Mesendoderm (in vitro differentiated cells): ENCODE measurements at regions not wholly inside any gene's neighbourhood (a gene's known extent, or its start where the extent isn't known, plus 50 kb on each side); places are given as distances from the start of the nearest gene placed in this dataset.
A peak's percentile ranks its signal among the peaks of the same experiment; 100 is the strongest.
"Not testable (repeated sequence)": the region's sequence is repeated elsewhere in the genome, so short reads cannot be mapped to it uniquely, and the experiment has no call there.

Experiments
- DNase-seq: peaks from one replicate; pipeline ENCODE4 v3.0.0; 2013
- H2AK5ac ChIP-seq: 2 replicates; pipeline ENCODE4 v1.6.1; 2013; ENCODE audit warnings: low read length, inconsistent platforms
- H2BK120ac ChIP-seq: 2 replicates; pipeline ENCODE4 v1.6.1; 2013; ENCODE audit warnings: low read depth, mild to moderate bottlenecking, low read length, moderate library complexity, mixed read lengths
- H2BK15ac ChIP-seq: replicated peaks from 2 replicates; pipeline ENCODE4 v1.6.1; 2013; ENCODE audit warnings: low read depth, mild to moderate bottlenecking, moderate library complexity
- H2BK5ac ChIP-seq: 2 replicates; pipeline ENCODE4 v1.6.1; 2013; ENCODE audit warnings: low read length, inconsistent platforms
- H3K18ac ChIP-seq: 2 replicates; pipeline ENCODE4 v1.6.1; 2013; ENCODE audit warnings: mild to moderate bottlenecking, low read length, mixed read lengths
- H3K23ac ChIP-seq: one replicate; pipeline ENCODE4 v1.6.1; 2013; ENCODE audit warnings: low read length
- H3K27ac ChIP-seq: 2 replicates; pipeline ENCODE4 v1.5.1; 2013; ENCODE audit warnings: low read depth, mild to moderate bottlenecking, inconsistent platforms, low read length, moderate library complexity
- H3K27me3 ChIP-seq: 2 replicates; pipeline ENCODE4 v1.6.1; 2013; ENCODE audit warnings: low read length, control low read depth, mild to moderate bottlenecking, inconsistent platforms; ENCODE audit not compliant: insufficient read depth, poor library complexity
- H3K36me3 ChIP-seq: 2 replicates; pipeline ENCODE4 v1.6.1; 2013; ENCODE audit warnings: low read length, inconsistent platforms; ENCODE audit not compliant: control insufficient read depth, insufficient read depth
- H3K4ac ChIP-seq: one replicate; pipeline ENCODE4 v1.6.1; 2013; ENCODE audit warnings: low read depth, mild to moderate bottlenecking, low read length, moderate library complexity
- H3K4me1 ChIP-seq: 2 replicates; pipeline ENCODE4 v1.6.1; 2013; ENCODE audit warnings: low read depth, low read length, inconsistent platforms; ENCODE audit not compliant: control insufficient read depth
- H3K4me2 ChIP-seq: 2 replicates; pipeline ENCODE4 v1.6.1; 2013; ENCODE audit warnings: low read length
- H3K4me3 ChIP-seq: 2 replicates; pipeline ENCODE4 v1.5.1; 2013; ENCODE audit warnings: mild to moderate bottlenecking, low read length
- H3K56ac ChIP-seq: one replicate; pipeline ENCODE4 v1.6.1; 2013; ENCODE audit warnings: low read length
- H3K79me1 ChIP-seq: 2 replicates; pipeline ENCODE4 v1.6.1; 2013; ENCODE audit warnings: low read length, inconsistent platforms
- H3K79me2 ChIP-seq: 2 replicates; pipeline ENCODE4 v1.6.1; 2013; ENCODE audit warnings: mild to moderate bottlenecking, low read length; ENCODE audit not compliant: control insufficient read depth, insufficient read depth
- H3K9ac ChIP-seq: 2 replicates; pipeline ENCODE4 v1.6.1; 2013; ENCODE audit warnings: low read length, inconsistent platforms
- H4K5ac ChIP-seq: one replicate; pipeline ENCODE4 v1.6.1; 2013; ENCODE audit warnings: low read length
- H4K8ac ChIP-seq: one replicate; pipeline ENCODE4 v1.6.1; 2013; ENCODE audit warnings: low read depth, mild to moderate bottlenecking, control low read depth, low read length, moderate library complexity
- WGBS: extraction: QIAGEN DNeasy Blood & Tissue Kit; methylation state at CpG from one replicate; pipeline ENCODE4 v1.1.7; 2013; ENCODE audit warnings: low lambda C conversion rate, missing lambda C conversion rate; ENCODE audit not compliant: insufficient coverage; ENCODE audit errors: extremely low coverage; 5-methylcytosine and 5-hydroxymethylcytosine counted together

- H4K8ac ChIP-seq = no peak overlapping the region
- H3K27ac ChIP-seq = no peak overlapping the region
- H3K27me3 ChIP-seq = no peaks in the 10 kb centered on the region
- no peak overlapping the region for H3K56ac ChIP-seq
- DNase-seq = peak; percentile 54
- H4K5ac ChIP-seq = no peak overlapping the region
- H3K4me1 ChIP-seq = no peaks in the 10 kb centered on the region
- H3K79me1 ChIP-seq = no peaks in the 10 kb centered on the region
- no peaks in the 10 kb centered on the region for H3K36me3 ChIP-seq
- no peaks in the 10 kb centered on the region for H3K79me2 ChIP-seq
- no peak overlapping the region for H3K4me2 ChIP-seq
- H3K9ac ChIP-seq = no peak overlapping the region
- H3K18ac ChIP-seq = no peak overlapping the region
- no peak overlapping the region for H2BK5ac ChIP-seq
- H2AK5ac ChIP-seq = no peak overlapping the region
- WGBS = no CpG with 5 or more reads among the region's 2 CpGs
- H2BK15ac ChIP-seq = no peak overlapping the region
- H3K23ac ChIP-seq = no peak overlapping the region
- no peak overlapping the region for H3K4me3 ChIP-seq
- H2BK120ac ChIP-seq = no peak overlapping the region
- no peak overlapping the region for H3K4ac ChIP-seq
These were observed 214.7 kb downstream of the SLITRK1 start for GRCh38 chr13:83667606-83668005.

GRCh38 chr13:83666141-83666540 lies 216.1 kb downstream of the SLITRK1 start:
- Histone ChIP-seq H3K79me2 (no peaks in the 10 kb centered on the region), H4K8ac (no peak overlapping the region), H3K4me3 (no peak overlapping the region), H3K27me3 (no peaks in the 10 kb centered on the region), H3K79me1 (no peaks in the 10 kb centered on the region), H3K23ac (no peak overlapping the region), H3K27ac (no peak overlapping the region), H2BK120ac (no peak overlapping the region), H3K18ac (no peak overlapping the region), H3K56ac (no peak overlapping the region), H2BK5ac (no peak overlapping the region), H2AK5ac (no peak overlapping the region), H2BK15ac (no peak overlapping the region), H3K4ac (no peak overlapping the region), H3K9ac (no peak overlapping the region), H3K36me3 (no peaks in the 10 kb centered on the region), H4K5ac (no peak overlapping the region), H3K4me2 (no peak overlapping the region), H3K4me1 (no peaks in the 10 kb centered on the region)
- no peak for DNase-seq
- no CpG with 5 or more reads among the region's 1 CpG for WGBS

GRCh38 chr13:83657281-83657680 lies 225.0 kb downstream of the SLITRK1 start:
- Histone ChIP-seq H3K23ac (no peak overlapping the region), H3K4ac (no peak overlapping the region), H3K56ac (no peak overlapping the region), H3K4me3 (no peak overlapping the region), H3K4me1 (no peaks in the 10 kb centered on the region), H3K27ac (no peak overlapping the region), H3K36me3 (no peaks in the 10 kb centered on the region), H3K79me1 (no peaks in the 10 kb centered on the region), H2AK5ac (no peak overlapping the region), H4K8ac (no peak overlapping the region), H3K79me2 (no peaks in the 10 kb centered on the region), H2BK5ac (no peak overlapping the region), H2BK15ac (no peak overlapping the region), H3K27me3 (no peaks in the 10 kb centered on the region), H2BK120ac (no peak overlapping the region), H3K9ac (no peak overlapping the region), H3K4me2 (no peak overlapping the region), H3K18ac (no peak overlapping the region), H4K5ac (no peak overlapping the region)
- no CpG with 5 or more reads among the region's 2 CpGs for WGBS
- no peak for DNase-seq

- H3K23ac ChIP-seq, H3K4ac ChIP-seq, H3K56ac ChIP-seq, H3K36me3 ChIP-seq, H2AK5ac ChIP-seq, H2BK120ac ChIP-seq, H3K4me2 ChIP-seq, H3K27ac ChIP-seq, H2BK15ac ChIP-seq, H4K8ac ChIP-seq, H4K5ac ChIP-seq, H3K4me1 ChIP-seq, H3K4me3 ChIP-seq, H3K79me1 ChIP-seq, H3K79me2 ChIP-seq, DNase-seq, H3K9ac ChIP-seq, H3K18ac ChIP-seq, H2BK5ac ChIP-seq, H3K27me3 ChIP-seq: not testable (repeated sequence)
- no CpG with 5 or more reads among the region's 3 CpGs for WGBS
These were observed 239.7 kb downstream of the SLITRK1 start for GRCh38 chr13:83642617-83643016.

- Histone ChIP-seq H3K4me3 (no peak overlapping the region), H3K79me2 (no peaks in the 10 kb centered on the region), H3K27me3 (no peaks in the 10 kb centered on the region), H2BK5ac (no peak overlapping the region), H3K23ac (no peak overlapping the region), H3K27ac (no peak overlapping the region), H3K4me1 (no peaks in the 10 kb centered on the region), H3K4ac (no peak overlapping the region), H4K5ac (no peak overlapping the region), H3K79me1 (no peaks in the 10 kb centered on the region), H3K9ac (no peak overlapping the region), H2AK5ac (no peak overlapping the region), H2BK15ac (no peak overlapping the region), H3K18ac (no peak overlapping the region), H2BK120ac (no peak overlapping the region), H4K8ac (no peak overlapping the region), H3K36me3 (no peaks in the 10 kb centered on the region), H3K4me2 (no peak overlapping the region), H3K56ac (no peak overlapping the region)
- DNase-seq = no peak
- no CpG with 5 or more reads among the region's 2 CpGs for WGBS
These were observed 247.7 kb downstream of the SLITRK1 start for GRCh38 chr13:83634601-83635000.

GRCh38 chr13:83633746-83634145 lies 248.5 kb downstream of the SLITRK1 start:
- H3K27ac ChIP-seq = no peak overlapping the region
- H3K56ac ChIP-seq = no peak overlapping the region
- H3K79me2 ChIP-seq = no peaks in the 10 kb centered on the region
- H2BK15ac ChIP-seq = no peak overlapping the region
- H4K5ac ChIP-seq = no peak overlapping the region
- no peak overlapping the region for H3K4me3 ChIP-seq
- H3K4ac ChIP-seq = no peak overlapping the region
- H3K36me3 ChIP-seq = no peaks in the 10 kb centered on the region
- H2BK5ac ChIP-seq = no peak overlapping the region
- H3K18ac ChIP-seq = no peak overlapping the region
- H3K9ac ChIP-seq = no peak overlapping the region
- no peaks in the 10 kb centered on the region for H3K4me1 ChIP-seq
- no peak overlapping the region for H3K4me2 ChIP-seq
- no peak overlapping the region for H3K23ac ChIP-seq
- no peaks in the 10 kb centered on the region for H3K27me3 ChIP-seq
- no peak overlapping the region for H2AK5ac ChIP-seq
- H3K79me1 ChIP-seq = no peaks in the 10 kb centered on the region
- no peak overlapping the region for H2BK120ac ChIP-seq
- no peak overlapping the region for H4K8ac ChIP-seq
- no peak for DNase-seq
- no CpG with 5 or more reads among the region's 2 CpGs for WGBS
